Heart left ventricle (tissue), 16 donors: ENCODE measurements at regions not wholly inside any gene's neighbourhood (a gene's known extent, or its start where the extent isn't known, plus 50 kb on each side); places are given as distances from the start of the nearest gene placed in this dataset.

Experiments used
- ATAC-seq, 4 donors: fragments of 200-7000 bp; cut with Tn5 transposase; one replicate each; pipeline ENCODE4 v1.9.1; 2020 to 2022; ENCODE audit warnings: moderate library complexity in 4 of 4, mild to moderate bottlenecking in 3 of 4, moderate number of reproducible peaks in 1 of 4
- DNase-seq, 5 donors: peaks; one replicate each; pipeline ENCODE4 v3.0.0-alpha.2; 2020
- H3K27ac ChIP-seq, 12 donors: fragments of 200-600 bp; sonication (generic) in 4 of 12; one replicate each; pipeline versions ENCODE4 v1.5.0 to v1.8.0; 2016 to 2022; ENCODE audit warnings: mild to moderate bottlenecking in 2 of 12
- H3K27me3 ChIP-seq, 9 donors: fragments of 200-600 bp; sonication (generic) in 2 of 9; one replicate each; pipeline versions ENCODE4 v1.5.1 to v1.8.0; 2016 to 2022; ENCODE audit warnings: mild to moderate bottlenecking in 3 of 9
- H3K36me3 ChIP-seq, 9 donors: fragments of 200-600 bp; sonication (generic) in 2 of 9; one replicate each; pipeline versions ENCODE4 v1.5.0 to v1.8.0; 2018 to 2022; ENCODE audit warnings: mild to moderate bottlenecking in 2 of 9
- H3K4me1 ChIP-seq, 12 donors: fragments of 200-600 bp; sonication (generic) in 4 of 12; one replicate each; pipeline versions ENCODE4 v1.5.0 to v1.8.0; 2016 to 2022; ENCODE audit warnings: mild to moderate bottlenecking in 3 of 12
- H3K4me3 ChIP-seq, 12 donors: fragments of 200-600 bp; sonication (generic) in 4 of 12; one replicate each; pipeline versions ENCODE4 v1.5.0 to v1.8.0; 2017 to 2022; ENCODE audit warnings: mild to moderate bottlenecking in 9 of 12, moderate library complexity in 4 of 12
- H3K9me3 ChIP-seq, 12 donors: fragments of 200-600 bp; sonication (generic) in 4 of 12; one replicate each; pipeline versions ENCODE4 v1.5.0 to v1.8.0; 2016 to 2022; ENCODE audit warnings: mild to moderate bottlenecking in 1 of 12
- POLR2A ChIP-seq, 2 donors: fragments of 450-650 bp; IDR thresholded peaks; one replicate each; pipeline ENCODE4 v1.6.1; 2017; ENCODE audit warnings: antibody characterized with exemption in 2 of 2, mild to moderate bottlenecking in 2 of 2, moderate library complexity in 2 of 2
- WGBS, 4 donors: extraction: QIAGEN DNeasy Blood & Tissue Kit in 2 of 4; methylation state at CpG; one replicate each; pipeline versions ENCODE4 v1.1.5 to v1.1.7; 2013 to 2018; 5-methylcytosine and 5-hydroxymethylcytosine counted together
- intact Hi-C, 10 donors: fragments of 100-400 bp; cut with DNase I; formaldehyde crosslinking; loops; one replicate each; pipeline versions ENCODE4 v1.11.1 to v1.14.2; 2022
- TF ChIP-seq, protein P1 (sequence below), 12 donors: fragments of 200-600 bp; sonication (generic) in 4 of 12; IDR thresholded peaks; one replicate each; pipeline versions ENCODE4 v1.5.0 to v1.8.0; 2018 to 2022; ENCODE audit warnings: antibody characterized with exemption in 12 of 12, mild to moderate bottlenecking in 5 of 12
- donor health status: ischemic (EF 13 %, LVEDD 7.1; RV severe dilation, severe dysfunction).
- donor health status: healthy with polysubstance abuse.
- donor health status: DM: no; HTN: yes; CAD: no.
- donor health status: DM: no; HTN: no; CAD: no.
- donor health status: ischemic (EF 25% LVEDD 6.9; RV normal size, moderate dysfunction).
- donor health status: ischemic (EF 25% LVEDD 5.7; RV mildly dilated, moderate dysfunction).
- donor health status: healthy.
- donor health status: DM: yes; HTN: yes; CAD: no.
- donor health status: ischemic (EF 35%, LVEDD 5.7; RV mildly dilated, moderate dysfunction).
- donor health status: nonischemic (EF 11% LVEDD 7.7; RV severe dilation, severe dysfunction).
- donor health status: DM: yes; HTN: yes; CAD: no.
- donor health status: PGD.
- donor health status: ischemic (EF 29% LVEDD 5.4; RV normal size, mild dysfunction).
- donor health status: nonischemic (EF 23%, LVEDD 6.1; RV moderate dilation, normal function).

DNA sequence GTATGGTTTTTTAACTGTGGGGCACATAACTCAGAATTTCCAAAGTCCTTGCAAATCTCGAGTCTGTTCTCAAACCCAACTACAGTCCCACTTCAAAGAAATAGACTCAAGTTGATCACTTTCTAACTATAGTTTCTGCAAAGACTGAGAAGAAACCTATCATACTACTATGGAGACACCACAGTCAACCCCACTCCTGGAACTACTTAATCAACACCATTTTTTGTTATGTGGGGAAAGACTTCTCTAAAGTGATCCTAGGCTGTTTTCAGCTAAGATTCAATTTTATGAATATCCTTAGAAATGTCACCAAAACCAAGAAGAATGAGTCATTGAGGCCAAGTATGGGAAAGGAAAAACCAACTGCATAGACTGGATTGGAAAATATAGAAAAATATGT, 198.8 kb downstream of the WDR11 start:
- Histone ChIP-seq H3K36me3 (no peaks in the 10 kb centered on the region), H3K9me3 (no peaks in the 10 kb centered on the region), H3K27ac (no peak overlapping the region), H3K4me1 (no peaks in the 10 kb centered on the region), H3K4me3 (no peak overlapping the region), H3K27me3 (peaks cover 0 to 4% (median 0%) of the 10 kb centered on the region in 9 donors)
- no peak for TF ChIP-seq POLR2A (IDR thresholded peaks at IDR 0.05)
- TF ChIP-seq, protein P1, sequence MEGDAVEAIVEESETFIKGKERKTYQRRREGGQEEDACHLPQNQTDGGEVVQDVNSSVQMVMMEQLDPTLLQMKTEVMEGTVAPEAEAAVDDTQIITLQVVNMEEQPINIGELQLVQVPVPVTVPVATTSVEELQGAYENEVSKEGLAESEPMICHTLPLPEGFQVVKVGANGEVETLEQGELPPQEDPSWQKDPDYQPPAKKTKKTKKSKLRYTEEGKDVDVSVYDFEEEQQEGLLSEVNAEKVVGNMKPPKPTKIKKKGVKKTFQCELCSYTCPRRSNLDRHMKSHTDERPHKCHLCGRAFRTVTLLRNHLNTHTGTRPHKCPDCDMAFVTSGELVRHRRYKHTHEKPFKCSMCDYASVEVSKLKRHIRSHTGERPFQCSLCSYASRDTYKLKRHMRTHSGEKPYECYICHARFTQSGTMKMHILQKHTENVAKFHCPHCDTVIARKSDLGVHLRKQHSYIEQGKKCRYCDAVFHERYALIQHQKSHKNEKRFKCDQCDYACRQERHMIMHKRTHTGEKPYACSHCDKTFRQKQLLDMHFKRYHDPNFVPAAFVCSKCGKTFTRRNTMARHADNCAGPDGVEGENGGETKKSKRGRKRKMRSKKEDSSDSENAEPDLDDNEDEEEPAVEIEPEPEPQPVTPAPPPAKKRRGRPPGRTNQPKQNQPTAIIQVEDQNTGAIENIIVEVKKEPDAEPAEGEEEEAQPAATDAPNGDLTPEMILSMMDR (IDR thresholded peaks at IDR 0.05), result no peak
- ATAC-seq, result no peak
- DNase-seq, result no peak
- WGBS, 4 donors, result 51 to 87% (median 63%) methylated on average over 1 of the region's 1 CpG
- intact Hi-C loops, result no loop called here

DNA sequence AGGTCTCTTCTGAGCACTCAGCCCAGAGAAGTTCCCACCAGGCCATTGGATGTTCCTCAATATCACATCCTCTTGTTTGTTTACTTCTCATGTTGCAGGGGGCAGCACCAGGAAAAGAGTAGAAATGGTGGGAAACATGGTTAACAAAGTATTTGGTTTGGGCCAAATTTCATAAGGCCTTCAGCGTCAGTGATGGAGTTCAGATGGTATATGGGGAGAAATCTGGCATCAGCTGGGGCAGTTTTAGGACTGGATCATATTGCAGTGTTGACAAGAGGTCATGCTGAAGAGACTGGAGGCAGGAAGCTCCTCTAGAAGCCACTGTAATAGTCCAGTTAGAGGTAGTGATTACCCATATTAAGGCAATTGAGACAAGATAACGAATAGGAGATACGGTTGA, 200.0 kb downstream of the WDR11 start:
- DNase-seq, result no peak
- TF ChIP-seq, protein P1 (IDR thresholded peaks at IDR 0.05), result no peak
- TF ChIP-seq POLR2A (IDR thresholded peaks at IDR 0.05), result no peak
- Histone ChIP-seq H3K36me3 (no peaks in the 10 kb centered on the region), H3K4me3 (no peak overlapping the region), H3K9me3 (no peaks in the 10 kb centered on the region), H3K27me3 (peaks cover 0 to 3% (median 0%) of the 10 kb centered on the region in 9 donors), H3K27ac (no peak overlapping the region), H3K4me1 (no peaks in the 10 kb centered on the region)
- no peak for ATAC-seq
- intact Hi-C loops, result no loop called here
- WGBS, 4 donors, result 86 to 98% (median 90%) methylated on average over 3 of the region's 3 CpGs

DNA sequence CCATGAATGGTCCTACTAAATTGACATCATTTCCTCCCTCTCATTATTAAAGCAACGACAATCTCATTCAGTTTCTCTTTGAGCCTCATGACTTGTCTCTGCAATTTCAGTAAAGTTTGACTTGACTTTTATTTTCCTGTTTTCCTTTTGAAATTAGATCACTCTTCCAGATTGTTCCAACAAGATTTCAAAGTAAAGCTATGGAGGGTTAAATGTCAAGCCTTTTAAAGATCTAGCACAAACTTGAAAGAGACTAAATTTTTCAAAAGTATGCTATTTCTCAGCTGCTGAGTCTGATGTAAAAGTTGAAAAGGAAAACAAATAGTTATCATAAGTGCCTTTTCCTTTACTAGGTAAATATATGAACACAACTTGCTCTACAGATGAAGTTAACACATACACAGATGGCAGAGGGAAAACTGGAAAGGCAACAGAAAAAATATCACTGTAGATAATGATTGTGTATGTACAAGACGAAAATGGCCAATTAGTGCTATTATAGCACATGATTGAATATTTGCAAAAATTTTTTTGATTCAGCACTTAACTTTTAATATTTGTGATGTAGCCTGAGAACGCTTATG, 200.6 kb downstream of the WDR11 start:
- ATAC-seq, result no peak
- WGBS, 4 donors, result 69 to 73% (median 72%) methylated on average over 3 of the region's 3 CpGs
- H3K27ac ChIP-seq, result no peak overlapping the region
- no peak overlapping the region for H3K4me3 ChIP-seq
- no peaks in the 10 kb centered on the region for H3K36me3 ChIP-seq
- H3K27me3 ChIP-seq, result no peaks in the 10 kb centered on the region
- intact Hi-C loops, result no loop called here
- DNase-seq, result no peak
- no peaks in the 10 kb centered on the region for H3K4me1 ChIP-seq
- no peaks in the 10 kb centered on the region for H3K9me3 ChIP-seq
- TF ChIP-seq POLR2A (IDR thresholded peaks at IDR 0.05), result no peak
- TF ChIP-seq, protein P1 (IDR thresholded peaks at IDR 0.05), result no peak

DNA sequence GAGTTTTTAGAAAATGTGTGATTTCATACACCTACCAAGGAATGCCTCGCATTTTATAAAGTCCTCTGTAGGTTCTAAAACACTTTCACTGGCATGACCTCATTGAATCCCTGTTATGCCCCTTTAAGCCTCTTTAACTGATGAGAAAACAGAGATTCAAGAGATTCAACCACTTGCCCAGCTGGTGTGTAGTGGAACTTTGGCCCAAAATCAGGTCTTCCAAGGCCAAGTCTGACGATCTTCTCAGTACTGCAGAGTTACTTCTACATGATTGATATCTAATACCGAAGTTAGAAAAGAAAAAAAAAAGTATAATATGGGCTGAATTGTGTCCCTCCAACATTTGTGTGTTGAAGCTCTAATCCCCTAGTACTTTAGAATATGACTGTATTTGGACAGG, 202.0 kb downstream of the WDR11 start:
- Histone ChIP-seq H3K4me3 (no peak overlapping the region), H3K9me3 (no peaks in the 10 kb centered on the region), H3K27ac (no peak overlapping the region), H3K27me3 (no peaks in the 10 kb centered on the region), H3K4me1 (no peaks in the 10 kb centered on the region), H3K36me3 (no peaks in the 10 kb centered on the region)
- DNase-seq, result no peak
- 67 to 87% (median 78%) methylated on average over 3 of the region's 3 CpGs for WGBS, 4 donors
- TF ChIP-seq, protein P1 (IDR thresholded peaks at IDR 0.05), result no peak
- no peak for TF ChIP-seq POLR2A (IDR thresholded peaks at IDR 0.05)
- ATAC-seq, result no peak
- intact Hi-C loops, result no loop called here
